ENCODE measurements at regions not wholly inside any gene's neighbourhood (a gene's known extent, or its start where the extent isn't known, plus 50 kb on each side); places are given as distances from the start of the nearest gene placed in this dataset.
"Not testable (repeated sequence)": the region's sequence is repeated elsewhere in the genome, so short reads cannot be mapped to it uniquely, and the experiment has no call there.

DNA sequence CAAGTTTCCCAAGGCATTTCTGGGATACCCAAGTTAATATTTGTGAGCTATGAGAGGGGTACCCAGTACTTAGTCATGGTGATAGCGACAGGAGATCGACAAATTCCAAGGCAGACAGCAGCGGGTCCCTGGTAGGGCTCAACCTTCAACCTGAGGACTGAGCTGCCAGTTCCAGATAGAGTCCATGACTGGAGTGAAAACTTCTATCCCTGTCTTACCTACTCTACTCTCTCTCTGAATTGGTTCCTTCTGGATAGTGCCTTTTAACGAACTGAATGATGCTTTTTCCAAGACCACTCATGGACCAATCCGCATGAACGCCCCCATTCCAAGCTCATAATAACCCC, 76.9 kb upstream of the ALG10 start:
- Histone ChIP-seq H3K9me3 (peaks cover 0 to 21% (median 19%) of the 10 kb centered on the region in 4 donors), H3K4me3 (no peak overlapping the region), H3K4me1 (no peaks in the 10 kb centered on the region), H3K36me3 (no peaks in the 10 kb centered on the region), H3K27me3 (no peaks in the 10 kb centered on the region), H3K27ac (replicated peaks in 1 of 4) (no peak overlapping the region)
- 81% methylated on average over 5 of the region's 6 CpGs for WGBS
- intact Hi-C loops (cut with DNase I) = no loop called here
- no peak for DNase-seq (ENCODE audit: extremely low spot score)
- TF ChIP-seq, protein P1, sequence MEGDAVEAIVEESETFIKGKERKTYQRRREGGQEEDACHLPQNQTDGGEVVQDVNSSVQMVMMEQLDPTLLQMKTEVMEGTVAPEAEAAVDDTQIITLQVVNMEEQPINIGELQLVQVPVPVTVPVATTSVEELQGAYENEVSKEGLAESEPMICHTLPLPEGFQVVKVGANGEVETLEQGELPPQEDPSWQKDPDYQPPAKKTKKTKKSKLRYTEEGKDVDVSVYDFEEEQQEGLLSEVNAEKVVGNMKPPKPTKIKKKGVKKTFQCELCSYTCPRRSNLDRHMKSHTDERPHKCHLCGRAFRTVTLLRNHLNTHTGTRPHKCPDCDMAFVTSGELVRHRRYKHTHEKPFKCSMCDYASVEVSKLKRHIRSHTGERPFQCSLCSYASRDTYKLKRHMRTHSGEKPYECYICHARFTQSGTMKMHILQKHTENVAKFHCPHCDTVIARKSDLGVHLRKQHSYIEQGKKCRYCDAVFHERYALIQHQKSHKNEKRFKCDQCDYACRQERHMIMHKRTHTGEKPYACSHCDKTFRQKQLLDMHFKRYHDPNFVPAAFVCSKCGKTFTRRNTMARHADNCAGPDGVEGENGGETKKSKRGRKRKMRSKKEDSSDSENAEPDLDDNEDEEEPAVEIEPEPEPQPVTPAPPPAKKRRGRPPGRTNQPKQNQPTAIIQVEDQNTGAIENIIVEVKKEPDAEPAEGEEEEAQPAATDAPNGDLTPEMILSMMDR (IDR thresholded peaks at IDR 0.05) = no peak
- TF ChIP-seq POLR2AphosphoS5 (IDR thresholded peaks at IDR 0.05) = no peak
- no peak for TF ChIP-seq POLR2A (IDR thresholded peaks at IDR 0.05; ENCODE audit: low read depth)
- TF ChIP-seq EP300 (IDR thresholded peaks at IDR 0.05) = no peak

DNA sequence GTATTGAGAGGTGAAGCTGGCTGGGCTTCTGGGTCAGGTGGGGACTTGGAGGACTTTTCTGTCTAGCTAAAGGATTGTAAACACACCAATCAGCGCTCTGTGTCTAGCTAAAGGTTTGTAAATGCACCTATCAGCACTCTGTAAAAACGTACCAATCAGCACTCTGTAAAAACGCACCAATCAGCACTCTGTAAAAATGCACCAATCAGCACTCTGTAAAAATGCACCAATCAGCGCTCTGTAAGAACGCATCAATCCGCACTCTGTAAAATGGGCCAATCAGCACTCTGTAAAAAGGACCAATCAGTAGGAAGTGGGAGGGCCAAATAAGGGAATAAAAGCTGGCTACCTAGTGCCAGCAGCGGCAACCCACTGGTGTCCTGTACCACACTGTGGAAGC, 56.1 kb upstream of the ALG10 start:
- intact Hi-C loops (cut with DNase I) = not testable (repeated sequence)
- 91% methylated on average over 7 of the region's 7 CpGs for WGBS

DNA sequence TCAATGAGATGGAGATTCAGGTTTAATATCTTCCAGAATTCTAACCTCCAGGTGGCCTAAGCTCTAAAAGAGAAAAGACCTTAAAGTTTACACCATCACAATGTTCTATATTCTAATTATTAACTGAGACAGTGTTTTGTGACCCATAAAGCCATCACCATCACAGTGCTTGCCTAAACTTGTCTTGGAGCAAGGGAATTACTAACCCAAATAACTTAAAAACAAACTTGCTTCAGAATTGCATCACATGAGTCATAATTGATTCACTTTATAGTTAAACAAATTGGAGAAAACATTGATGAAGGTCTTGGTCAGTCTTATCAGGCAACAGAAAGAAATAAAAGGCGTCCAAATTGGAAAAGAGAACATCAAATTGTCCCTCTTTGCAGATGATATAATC, 54.5 kb upstream of the ALG10 start:
- no peak for DNase-seq (ENCODE audit: extremely low spot score)

More for the DNA sequence above, 56.1 kb upstream of the ALG10 start:
- not testable (repeated sequence) for H3K4me1 ChIP-seq; H3K36me3 ChIP-seq; H3K27me3 ChIP-seq; H3K27ac ChIP-seq (replicated peaks in 1 of 4); H3K9me3 ChIP-seq; H3K4me3 ChIP-seq; DNase-seq (ENCODE audit: extremely low spot score)

More for the DNA sequence above, 54.5 kb upstream of the ALG10 start:
- Histone ChIP-seq H3K36me3 (no peaks in the 10 kb centered on the region), H3K4me3 (no peak overlapping the region), H3K27me3 (no peaks in the 10 kb centered on the region), H3K9me3 (no peaks in the 10 kb centered on the region), H3K27ac (replicated peaks in 1 of 4) (no peak overlapping the region), H3K4me1 (no peaks in the 10 kb centered on the region)
- 53% methylated on average over 1 of the region's 1 CpG for WGBS
- intact Hi-C loops (cut with DNase I) = no loop called here
- no peak for TF ChIP-seq POLR2A (IDR thresholded peaks at IDR 0.05; ENCODE audit: low read depth)
- TF ChIP-seq EP300 (IDR thresholded peaks at IDR 0.05) = no peak
- no peak for TF ChIP-seq POLR2AphosphoS5 (IDR thresholded peaks at IDR 0.05)
- TF ChIP-seq, protein P1 (IDR thresholded peaks at IDR 0.05) = no peak

Small RNAs in the stretch of these regions (small RNA-seq; reads per million reads assigned to genes)
- gene RNU6-400P (0 reads per million in 3 donors), gene RNU6-472P (0 reads per million in 3 donors)

All from esophagus muscularis mucosa (tissue), 4 donors.